ENCODE measurements at regions not wholly inside any gene's neighbourhood (a gene's known extent, or its start where the extent isn't known, plus 50 kb on each side); places are given as distances from the start of the nearest gene placed in this dataset.

DNA sequence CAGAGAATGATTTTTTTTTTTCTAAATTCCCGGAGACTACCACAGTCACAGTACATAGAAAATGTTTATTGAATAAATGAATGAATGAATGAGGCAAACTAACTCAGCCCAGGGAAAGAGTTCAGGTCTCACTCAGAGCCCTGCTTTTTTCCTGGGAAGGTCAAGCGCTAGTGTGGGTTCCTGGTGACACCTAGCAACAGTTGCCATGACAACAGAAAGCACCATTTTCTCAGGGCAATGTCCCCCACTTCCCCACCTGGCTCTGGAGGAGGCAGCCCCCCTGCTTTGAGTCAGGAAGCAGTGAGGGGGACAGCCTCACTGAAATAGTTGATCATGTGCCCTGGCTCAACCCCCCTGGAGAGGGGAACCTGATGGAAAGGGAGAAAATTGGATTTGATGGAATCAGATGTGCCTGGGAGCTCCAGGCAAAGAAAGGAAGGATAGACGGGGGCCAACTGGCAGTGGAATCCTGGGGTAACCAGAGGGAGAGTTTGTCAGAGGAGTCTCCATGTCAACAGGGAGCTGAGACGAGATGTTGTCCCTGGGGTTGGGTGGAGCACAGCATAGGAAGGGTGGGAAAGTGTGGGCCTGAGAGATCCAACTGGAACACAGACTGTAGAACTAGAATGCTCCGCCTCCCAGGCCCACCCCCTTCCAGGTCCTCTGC lies 242.2 kb upstream of the CCL2 start:
- TF ChIP-seq, protein P1, sequence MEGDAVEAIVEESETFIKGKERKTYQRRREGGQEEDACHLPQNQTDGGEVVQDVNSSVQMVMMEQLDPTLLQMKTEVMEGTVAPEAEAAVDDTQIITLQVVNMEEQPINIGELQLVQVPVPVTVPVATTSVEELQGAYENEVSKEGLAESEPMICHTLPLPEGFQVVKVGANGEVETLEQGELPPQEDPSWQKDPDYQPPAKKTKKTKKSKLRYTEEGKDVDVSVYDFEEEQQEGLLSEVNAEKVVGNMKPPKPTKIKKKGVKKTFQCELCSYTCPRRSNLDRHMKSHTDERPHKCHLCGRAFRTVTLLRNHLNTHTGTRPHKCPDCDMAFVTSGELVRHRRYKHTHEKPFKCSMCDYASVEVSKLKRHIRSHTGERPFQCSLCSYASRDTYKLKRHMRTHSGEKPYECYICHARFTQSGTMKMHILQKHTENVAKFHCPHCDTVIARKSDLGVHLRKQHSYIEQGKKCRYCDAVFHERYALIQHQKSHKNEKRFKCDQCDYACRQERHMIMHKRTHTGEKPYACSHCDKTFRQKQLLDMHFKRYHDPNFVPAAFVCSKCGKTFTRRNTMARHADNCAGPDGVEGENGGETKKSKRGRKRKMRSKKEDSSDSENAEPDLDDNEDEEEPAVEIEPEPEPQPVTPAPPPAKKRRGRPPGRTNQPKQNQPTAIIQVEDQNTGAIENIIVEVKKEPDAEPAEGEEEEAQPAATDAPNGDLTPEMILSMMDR (IDR thresholded peaks at IDR 0.05) = no peak
- no peak for TF ChIP-seq EP300 (IDR thresholded peaks at IDR 0.05)
